NT2/D1 (cell line): ENCODE measurements at regions not wholly inside any gene's neighbourhood (a gene's known extent, or its start where the extent isn't known, plus 50 kb on each side); places are given as distances from the start of the nearest gene placed in this dataset.

ENCODE experiments used
- SUZ12 ChIP-seq: IDR thresholded peaks from 2 replicates; pipeline ENCODE4 v1.6.1; 2011; ENCODE audit not compliant: insufficient read length, insufficient read depth; ENCODE audit errors: extremely low read depth
- YY1 ChIP-seq: IDR thresholded peaks from 2 replicates; pipeline ENCODE4 v1.6.1; 2011; ENCODE audit not compliant: insufficient read length, insufficient read depth
- ZNF274 ChIP-seq: IDR thresholded peaks from 2 replicates; pipeline ENCODE4 v1.6.1; 2011; ENCODE audit warnings: mild to moderate bottlenecking, low read depth, low read length

DNA sequence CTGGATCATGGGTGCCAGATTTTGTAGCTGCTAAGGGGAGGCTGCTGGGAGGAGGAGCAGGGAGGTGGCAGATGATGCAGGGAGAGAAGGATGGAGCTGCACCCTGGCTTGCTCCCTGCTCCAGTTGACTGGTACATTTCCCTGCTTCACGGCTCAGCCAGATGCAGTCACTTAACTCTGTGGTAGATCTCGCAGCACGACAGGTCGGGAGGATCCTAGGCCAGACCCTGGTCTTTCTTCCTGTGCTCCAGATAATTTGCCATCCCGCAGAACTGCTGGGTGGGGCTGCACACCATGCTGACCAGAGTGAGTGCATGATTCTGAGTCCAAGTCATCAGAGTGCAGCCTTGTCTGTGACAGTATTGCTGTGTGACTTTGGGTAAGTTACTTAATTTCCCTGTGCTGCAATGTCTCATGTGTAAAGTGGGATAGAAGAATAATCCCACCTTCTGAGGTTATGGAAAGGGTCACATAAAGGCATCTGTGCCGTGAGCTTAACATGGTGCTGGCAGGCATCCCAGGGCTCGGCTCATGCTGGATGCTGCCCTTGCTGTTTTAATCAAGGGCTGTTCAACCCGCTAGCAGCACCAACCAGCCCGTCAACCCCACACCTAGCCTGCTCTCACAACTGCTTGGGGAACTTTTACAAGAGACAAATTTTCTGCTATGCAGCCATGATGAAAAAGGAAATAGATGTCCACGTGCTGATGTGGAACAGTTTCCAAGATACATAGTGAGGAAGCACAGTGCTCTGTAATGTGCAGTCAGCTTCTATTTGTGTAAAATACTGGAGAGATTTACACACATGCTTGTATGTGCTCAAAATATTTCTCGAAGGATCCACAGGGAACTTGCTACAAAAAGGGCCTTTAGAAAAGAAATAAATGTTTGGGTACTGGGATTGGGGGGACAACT is 257.9 kb downstream of the CDH26 start:
- TF ChIP-seq YY1 (no peak), ZNF274 (no peak), SUZ12 (no peak)
